Esophagus squamous epithelium (tissue), 5 donors: ENCODE measurements at regions not wholly inside any gene's neighbourhood (a gene's known extent, or its start where the extent isn't known, plus 50 kb on each side); places are given as distances from the start of the nearest gene placed in this dataset.

Experiments
- DNase-seq: peaks from one replicate; lab custom pipeline; 2025; lab: John Stamatoyannopoulos, UW
- H3K27ac ChIP-seq, 4 donors: fragments of 200-600 bp; sonication (generic); one replicate each; pipeline ENCODE4 v1.5.1; 2016 to 2019; ENCODE audit warnings: mild to moderate bottlenecking in 1 of 4
- H3K27me3 ChIP-seq, 4 donors: fragments of 200-600 bp; sonication (generic); 1 replicate in 3 of 4; 2 replicates in 1 of 4; pipeline versions ENCODE4 v1.5.1 to v1.6.0; 2017 to 2021; ENCODE audit warnings: antibody characterized with exemption in 1 of 4
- H3K36me3 ChIP-seq, 3 donors: fragments of 200-600 bp; sonication (generic); one replicate each; pipeline ENCODE4 v1.5.1; 2016 to 2019
- H3K4me1 ChIP-seq, 3 donors: fragments of 200-600 bp; sonication (generic); one replicate each; pipeline ENCODE4 v1.5.1; 2017 to 2019
- H3K4me3 ChIP-seq, 4 donors: fragments of 200-600 bp; sonication (generic); 1 replicate in 3 of 4; 2 replicates in 1 of 4; pipeline ENCODE4 v1.5.1; 2016 to 2019; ENCODE audit warnings: mild to moderate bottlenecking in 2 of 4, moderate library complexity in 1 of 4
- H3K9me3 ChIP-seq, 3 donors: fragments of 200-600 bp; sonication (generic); one replicate each; pipeline ENCODE4 v1.5.1; 2016 to 2019
- POLR2A ChIP-seq, 4 donors: fragments of 450-650 bp; IDR thresholded peaks; one replicate each; pipeline ENCODE4 v1.6.1; 2017; ENCODE audit warnings: antibody characterized with exemption in 4 of 4, mild to moderate bottlenecking in 4 of 4, moderate library complexity in 3 of 4
- WGBS, 2 donors: methylation state at CpG; one replicate each; pipeline ENCODE4 v1.1.5; 2018; 5-methylcytosine and 5-hydroxymethylcytosine counted together
- intact Hi-C: fragments of 100-400 bp; cut with DNase I; formaldehyde crosslinking; loops from one replicate; pipeline ENCODE4 v1.15.0; 2022
- TF ChIP-seq, protein P1 (sequence below), 6 experiments: fragments of 450-650 bp in 4 of 6; fragments of 200-600 bp in 2 of 6; sonication (generic) in 2 of 6; IDR thresholded peaks; one replicate each; pipeline ENCODE4 v1.5.1; 2016 to 2019; ENCODE audit warnings: antibody characterized with exemption in 6 of 6, mild to moderate bottlenecking in 4 of 6, moderate library complexity in 4 of 6
- donor health status: DM: yes; HTN: yes; CAD: no.

DNA sequence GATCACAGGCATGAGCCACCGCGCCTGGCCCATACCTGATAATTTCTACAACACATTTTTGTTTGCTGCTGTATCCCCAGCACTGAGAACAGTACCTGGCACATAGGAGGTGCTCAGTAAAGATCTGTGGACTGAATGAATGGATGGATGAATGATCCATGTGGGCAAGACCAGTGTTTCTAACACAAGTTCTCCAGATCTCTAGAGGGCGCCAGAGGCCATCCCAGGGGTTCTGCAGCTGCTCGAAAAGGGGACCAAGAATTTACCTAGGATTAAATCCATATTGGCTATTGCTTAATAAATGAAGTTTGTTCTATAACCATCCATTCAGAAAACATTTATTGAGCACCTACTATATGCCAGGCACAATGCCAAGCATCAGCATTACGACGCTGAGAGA, 167.7 kb downstream of the ACTL8 start:
- intact Hi-C loops, result no loop called here
- Histone ChIP-seq H3K27ac (no peak overlapping the region), H3K27me3 (peaks cover 0 to 92% (median 0%) of the 10 kb centered on the region in 4 donors), H3K4me1 (no peaks in the 10 kb centered on the region), H3K9me3 (no peaks in the 10 kb centered on the region), H3K36me3 (no peaks in the 10 kb centered on the region), H3K4me3 (no peak overlapping the region)
- 12 to 18% methylated on average over 6 of the region's 6 CpGs for WGBS, 2 donors
- TF ChIP-seq, protein P1, sequence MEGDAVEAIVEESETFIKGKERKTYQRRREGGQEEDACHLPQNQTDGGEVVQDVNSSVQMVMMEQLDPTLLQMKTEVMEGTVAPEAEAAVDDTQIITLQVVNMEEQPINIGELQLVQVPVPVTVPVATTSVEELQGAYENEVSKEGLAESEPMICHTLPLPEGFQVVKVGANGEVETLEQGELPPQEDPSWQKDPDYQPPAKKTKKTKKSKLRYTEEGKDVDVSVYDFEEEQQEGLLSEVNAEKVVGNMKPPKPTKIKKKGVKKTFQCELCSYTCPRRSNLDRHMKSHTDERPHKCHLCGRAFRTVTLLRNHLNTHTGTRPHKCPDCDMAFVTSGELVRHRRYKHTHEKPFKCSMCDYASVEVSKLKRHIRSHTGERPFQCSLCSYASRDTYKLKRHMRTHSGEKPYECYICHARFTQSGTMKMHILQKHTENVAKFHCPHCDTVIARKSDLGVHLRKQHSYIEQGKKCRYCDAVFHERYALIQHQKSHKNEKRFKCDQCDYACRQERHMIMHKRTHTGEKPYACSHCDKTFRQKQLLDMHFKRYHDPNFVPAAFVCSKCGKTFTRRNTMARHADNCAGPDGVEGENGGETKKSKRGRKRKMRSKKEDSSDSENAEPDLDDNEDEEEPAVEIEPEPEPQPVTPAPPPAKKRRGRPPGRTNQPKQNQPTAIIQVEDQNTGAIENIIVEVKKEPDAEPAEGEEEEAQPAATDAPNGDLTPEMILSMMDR (IDR thresholded peaks at IDR 0.05), result peak in 4 of 6 experiments; percentile 10 to 42 (median 30)
- no peak for TF ChIP-seq POLR2A (IDR thresholded peaks at IDR 0.05)
- no peak for DNase-seq

DNA sequence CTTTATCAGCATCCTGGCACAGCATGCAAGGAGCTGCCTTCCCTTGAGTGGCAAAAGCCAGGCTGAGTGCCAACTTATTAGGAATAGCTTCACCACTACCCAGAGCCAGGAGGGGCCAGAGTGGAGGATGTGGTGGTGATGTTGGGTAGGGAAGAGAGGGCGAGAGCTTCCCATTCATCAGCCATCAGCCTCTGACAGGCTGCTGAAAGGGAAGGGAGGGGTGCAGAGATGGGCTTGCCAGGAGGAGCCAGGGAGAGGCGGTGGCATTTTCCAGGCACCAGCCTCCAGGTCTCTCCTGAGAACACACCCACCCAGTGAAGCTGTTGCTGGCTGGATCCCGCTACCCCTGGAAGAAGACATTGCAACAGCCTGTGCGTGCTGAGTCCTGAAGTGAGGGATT, 168.5 kb downstream of the ACTL8 start:
- H3K4me3 ChIP-seq, result no peak overlapping the region
- H3K4me1 ChIP-seq, result no peaks in the 10 kb centered on the region
- intact Hi-C loops, result no loop called here
- H3K27ac ChIP-seq, result no peak overlapping the region
- no peak for DNase-seq
- H3K27me3 ChIP-seq, result peaks cover 0 to 92% (median 0%) of the 10 kb centered on the region in 4 donors
- 40 to 60% methylated on average over 2 to 4 of the region's 4 CpGs for WGBS, 2 donors
- TF ChIP-seq, protein P1 (IDR thresholded peaks at IDR 0.05), result no peak
- TF ChIP-seq POLR2A (IDR thresholded peaks at IDR 0.05), result no peak
- H3K9me3 ChIP-seq, result no peaks in the 10 kb centered on the region
- H3K36me3 ChIP-seq, result no peaks in the 10 kb centered on the region

DNA sequence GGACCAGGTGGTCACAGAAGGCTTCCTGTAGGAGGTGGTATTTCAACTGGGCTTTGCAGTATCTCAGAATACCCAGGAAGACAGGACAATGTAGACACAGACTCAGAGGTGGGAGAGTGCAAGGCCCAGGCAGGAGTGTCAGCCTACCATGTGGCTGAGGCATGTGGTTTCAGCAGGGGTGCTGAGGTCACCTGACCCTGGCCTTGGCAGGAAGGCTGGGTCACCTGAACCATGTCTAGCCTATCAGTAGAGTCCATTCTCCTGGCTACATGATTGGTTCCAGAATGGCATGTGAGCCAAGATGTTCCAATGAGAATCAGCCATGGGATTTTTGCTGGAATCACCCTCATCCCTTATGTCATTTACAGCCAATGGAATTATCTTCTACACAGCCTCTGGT, 169.4 kb downstream of the ACTL8 start:
- H3K4me3 ChIP-seq, result no peak overlapping the region
- no peaks in the 10 kb centered on the region for H3K36me3 ChIP-seq
- TF ChIP-seq, protein P1 (IDR thresholded peaks at IDR 0.05), result no peak
- TF ChIP-seq POLR2A (IDR thresholded peaks at IDR 0.05), result no peak
- peaks cover 0 to 91% (median 0%) of the 10 kb centered on the region in 4 donors for H3K27me3 ChIP-seq
- H3K4me1 ChIP-seq, result no peaks in the 10 kb centered on the region
- H3K27ac ChIP-seq, result no peak overlapping the region
- no peak for DNase-seq
- no peaks in the 10 kb centered on the region for H3K9me3 ChIP-seq
- intact Hi-C loops, result no loop called here

DNA sequence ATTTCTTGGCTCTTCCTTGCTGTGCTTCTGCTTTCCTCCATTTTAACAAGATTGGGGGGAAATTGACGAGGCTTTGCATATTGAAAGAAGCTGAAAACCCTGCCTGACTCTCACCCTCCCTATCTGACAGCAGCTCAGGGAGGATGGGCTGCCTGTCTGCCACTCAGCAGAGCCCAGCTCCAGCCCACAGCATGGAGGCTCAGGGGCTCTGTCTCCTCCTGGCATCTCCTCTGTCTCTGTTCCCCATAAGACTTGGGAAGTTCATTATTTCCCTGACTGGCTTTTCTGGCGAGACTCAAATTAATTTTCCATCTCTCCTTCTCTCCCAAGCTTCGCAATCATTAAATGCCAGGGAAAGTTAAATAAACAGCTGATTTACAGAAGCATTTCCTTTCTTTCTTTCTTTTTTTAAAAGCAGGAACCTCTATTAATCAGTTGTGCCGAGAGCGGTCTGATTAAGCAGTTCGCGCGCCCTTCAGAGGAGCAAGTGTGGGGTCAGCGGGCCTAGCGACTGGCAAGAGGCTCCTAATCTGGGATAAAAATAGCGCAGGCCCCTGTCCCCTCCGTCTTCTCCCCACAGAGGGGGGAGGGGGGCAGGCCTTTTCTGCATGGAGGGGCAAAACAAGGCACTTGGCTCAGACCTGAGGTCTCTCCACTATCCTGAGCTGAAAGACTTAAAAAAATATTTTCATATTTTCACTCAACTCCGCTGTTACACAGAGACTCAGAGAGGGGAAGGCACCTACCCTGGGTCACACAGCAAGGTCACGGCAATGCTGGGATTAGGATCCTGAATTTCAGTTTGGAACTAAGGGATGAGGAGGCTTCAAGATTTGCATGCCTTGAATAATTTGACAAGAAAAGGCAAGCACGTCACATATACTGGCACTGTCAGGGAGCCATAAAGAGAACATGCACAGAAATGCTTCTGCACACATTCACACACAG, 170.4 kb downstream of the ACTL8 start:
- Histone ChIP-seq H3K4me1 (no peaks in the 10 kb centered on the region), H3K9me3 (no peaks in the 10 kb centered on the region), H3K36me3 (no peaks in the 10 kb centered on the region), H3K4me3 (no peak overlapping the region), H3K27me3 (peaks cover 0 to 88% (median 0%) of the 10 kb centered on the region in 4 donors), H3K27ac (no peak overlapping the region)
- TF ChIP-seq POLR2A (IDR thresholded peaks at IDR 0.05), result no peak
- TF ChIP-seq, protein P1 (IDR thresholded peaks at IDR 0.05), result no peak
- 25 to 32% methylated on average over 11 to 13 of the region's 15 CpGs for WGBS, 2 donors
- DNase-seq, result no peak
- intact Hi-C loops, result no loop called here

DNA sequence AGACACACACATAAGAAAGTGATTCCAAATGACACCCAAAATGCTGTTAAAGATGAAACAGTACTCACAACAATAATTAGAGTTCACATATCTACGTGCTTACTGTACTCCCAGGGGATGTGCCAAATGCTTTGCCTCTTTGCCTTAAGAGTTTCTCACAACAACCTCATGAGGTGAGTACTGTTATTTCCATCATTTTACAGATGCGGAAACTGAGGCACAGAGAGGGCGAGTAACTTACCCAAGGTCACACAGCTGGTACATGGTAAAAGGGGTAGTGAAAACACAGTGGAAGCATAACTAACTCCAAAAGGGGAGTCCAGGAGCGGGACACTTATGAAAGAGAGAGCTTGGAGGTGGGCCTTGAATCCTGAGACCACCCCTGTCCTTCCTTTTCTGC, 171.8 kb downstream of the ACTL8 start:
- 79 to 81% methylated on average over 4 of the region's 4 CpGs for WGBS, 2 donors
- TF ChIP-seq, protein P1 (IDR thresholded peaks at IDR 0.05), result no peak
- no peak overlapping the region for H3K4me3 ChIP-seq

More for the DNA sequence above, 171.8 kb downstream of the ACTL8 start:
- DNase-seq, result no peak
- no peaks in the 10 kb centered on the region for H3K4me1 ChIP-seq
- H3K27ac ChIP-seq, result no peak overlapping the region
- H3K36me3 ChIP-seq, result no peaks in the 10 kb centered on the region
- peaks cover 0 to 84% (median 0%) of the 10 kb centered on the region in 4 donors for H3K27me3 ChIP-seq
- intact Hi-C loops, result no loop called here
- no peaks in the 10 kb centered on the region for H3K9me3 ChIP-seq
